ENCODE measurements at regions not wholly inside any gene's neighbourhood (a gene's known extent, or its start where the extent isn't known, plus 50 kb on each side); places are given as distances from the start of the nearest gene placed in this dataset.

DNA sequence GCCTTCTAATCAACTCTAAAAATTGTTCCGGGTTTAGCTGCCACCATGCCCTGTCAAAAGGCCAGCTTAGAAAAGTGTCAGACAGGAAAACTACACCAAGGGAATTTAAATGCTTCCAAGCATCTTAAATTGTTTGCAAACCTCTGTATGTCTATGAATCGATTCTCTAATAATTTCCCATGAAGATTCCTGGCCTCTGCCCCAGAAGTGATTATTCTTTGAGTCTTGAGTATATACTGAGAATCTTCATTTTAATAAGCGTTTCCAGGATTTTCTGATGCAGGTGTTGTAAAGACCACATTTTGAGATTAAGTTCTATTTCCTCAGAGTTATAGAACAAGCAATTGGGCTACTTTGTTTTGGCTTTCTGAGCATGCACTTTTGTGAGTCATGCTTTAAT, 471.8 kb upstream of the JAG1 start:
- no peak for DNase-seq
- H3K9me3 Mint-ChIP-seq (ENCODE audit: low read depth, unreplicated experiment), result peaks cover 4% of the 10 kb centered on the region
- no peaks in the 10 kb centered on the region for H3K36me3 Mint-ChIP-seq (ENCODE audit: insufficient read depth, unreplicated experiment)
- no TSS peak for BruUV-seq (replicated peaks)
- H3K27me3 Mint-ChIP-seq (ENCODE audit: unreplicated experiment), result no peaks in the 10 kb centered on the region
- intact Hi-C loops (cut with micrococcal nuclease; ENCODE audit: unreplicated experiment), result no loop called here
- CTCF ChIA-PET, result no interaction called here
- H3K4me1 Mint-ChIP-seq (ENCODE audit: low read depth, unreplicated experiment), result peaks cover 10% of the 10 kb centered on the region
- no peak overlapping the region for H3K27ac Mint-ChIP-seq (ENCODE audit: unreplicated experiment)
- TF ChIP-seq, protein P1, sequence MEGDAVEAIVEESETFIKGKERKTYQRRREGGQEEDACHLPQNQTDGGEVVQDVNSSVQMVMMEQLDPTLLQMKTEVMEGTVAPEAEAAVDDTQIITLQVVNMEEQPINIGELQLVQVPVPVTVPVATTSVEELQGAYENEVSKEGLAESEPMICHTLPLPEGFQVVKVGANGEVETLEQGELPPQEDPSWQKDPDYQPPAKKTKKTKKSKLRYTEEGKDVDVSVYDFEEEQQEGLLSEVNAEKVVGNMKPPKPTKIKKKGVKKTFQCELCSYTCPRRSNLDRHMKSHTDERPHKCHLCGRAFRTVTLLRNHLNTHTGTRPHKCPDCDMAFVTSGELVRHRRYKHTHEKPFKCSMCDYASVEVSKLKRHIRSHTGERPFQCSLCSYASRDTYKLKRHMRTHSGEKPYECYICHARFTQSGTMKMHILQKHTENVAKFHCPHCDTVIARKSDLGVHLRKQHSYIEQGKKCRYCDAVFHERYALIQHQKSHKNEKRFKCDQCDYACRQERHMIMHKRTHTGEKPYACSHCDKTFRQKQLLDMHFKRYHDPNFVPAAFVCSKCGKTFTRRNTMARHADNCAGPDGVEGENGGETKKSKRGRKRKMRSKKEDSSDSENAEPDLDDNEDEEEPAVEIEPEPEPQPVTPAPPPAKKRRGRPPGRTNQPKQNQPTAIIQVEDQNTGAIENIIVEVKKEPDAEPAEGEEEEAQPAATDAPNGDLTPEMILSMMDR (IDR thresholded peaks at IDR 0.05; ENCODE audit: unreplicated experiment), result no peak
- no peak overlapping the region for H3K4me3 Mint-ChIP-seq (ENCODE audit: low read depth, unreplicated experiment)

DNA sequence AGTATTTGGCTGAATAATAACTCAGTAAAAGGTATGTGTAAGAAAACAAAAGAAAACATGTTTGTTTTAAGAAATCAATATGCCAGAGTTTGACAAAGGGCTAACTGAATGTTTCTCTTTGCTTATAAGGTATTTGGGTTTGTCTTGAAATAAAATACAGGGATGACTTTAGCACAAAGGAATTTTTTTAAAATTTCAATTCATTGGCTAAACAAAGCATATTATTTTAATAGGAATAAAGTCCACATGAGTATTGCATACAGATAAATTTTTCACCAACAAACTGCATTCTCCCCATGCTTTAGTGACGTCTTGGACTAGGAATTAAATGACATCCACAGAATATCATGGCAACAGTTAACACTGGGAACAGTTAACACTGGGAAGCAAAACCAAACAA, 480.0 kb upstream of the JAG1 start:
- Mint-ChIP-seq H3K9me3 (ENCODE audit: low read depth, unreplicated experiment) (no peaks in the 10 kb centered on the region), H3K36me3 (ENCODE audit: insufficient read depth, unreplicated experiment) (no peaks in the 10 kb centered on the region), H3K27ac (ENCODE audit: unreplicated experiment) (peak overlapping the region; percentile 85), H3K27me3 (ENCODE audit: unreplicated experiment) (no peaks in the 10 kb centered on the region), H3K4me3 (ENCODE audit: low read depth, unreplicated experiment) (no peak overlapping the region), H3K4me1 (ENCODE audit: low read depth, unreplicated experiment) (peaks cover 29% of the 10 kb centered on the region)
- CTCF ChIA-PET, result no interaction called here
- intact Hi-C loops (cut with micrococcal nuclease; ENCODE audit: unreplicated experiment), result loop anchor here (5.0 kb wide), 1 partner anchor 447 kb away; no protein-coding TSS in a partner anchor
- BruUV-seq (replicated peaks), result no TSS peak
- TF ChIP-seq, protein P1 (IDR thresholded peaks at IDR 0.05; ENCODE audit: unreplicated experiment), result no peak
- DNase-seq, result no peak

DNA sequence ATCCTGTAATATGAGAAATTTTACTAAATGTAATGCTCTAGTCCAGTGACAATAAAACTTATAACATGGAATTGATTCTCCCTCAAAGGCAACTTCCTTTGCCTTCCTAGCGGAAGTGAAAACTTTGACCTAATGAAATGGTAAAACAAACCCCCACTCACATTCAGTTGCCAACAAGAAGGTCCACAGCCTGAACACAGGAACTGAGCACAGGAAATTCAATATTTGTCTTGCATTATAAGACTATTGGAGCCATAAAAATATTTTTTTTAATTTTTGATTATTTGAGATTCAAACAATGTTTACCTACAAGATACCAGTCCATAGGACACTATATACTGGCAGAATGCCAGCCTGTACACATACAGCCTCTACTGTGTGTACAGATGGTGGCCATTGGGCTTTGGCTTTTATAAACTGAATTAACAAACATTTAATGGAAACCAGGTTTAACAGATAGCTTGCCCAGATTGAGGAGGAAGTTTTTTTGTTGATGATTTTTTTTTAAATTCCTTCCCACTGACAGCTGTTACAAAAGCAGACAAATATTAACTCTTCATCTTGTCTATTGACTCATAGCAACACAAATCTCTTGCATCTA, 481.5 kb upstream of the JAG1 start:
- DNase-seq, result no peak
- peaks cover 41% of the 10 kb centered on the region for H3K4me1 Mint-ChIP-seq (ENCODE audit: low read depth, unreplicated experiment)
- no peak overlapping the region for H3K4me3 Mint-ChIP-seq (ENCODE audit: low read depth, unreplicated experiment)
- BruUV-seq (replicated peaks), result no TSS peak
- TF ChIP-seq, protein P1 (IDR thresholded peaks at IDR 0.05; ENCODE audit: unreplicated experiment), result no peak
- no peaks in the 10 kb centered on the region for H3K27me3 Mint-ChIP-seq (ENCODE audit: unreplicated experiment)
- CTCF ChIA-PET, result no interaction called here
- H3K9me3 Mint-ChIP-seq (ENCODE audit: low read depth, unreplicated experiment), result no peaks in the 10 kb centered on the region
- intact Hi-C loops (cut with micrococcal nuclease; ENCODE audit: unreplicated experiment), result loop anchor here (5.0 kb wide), 1 partner anchor 52 kb away; no protein-coding TSS in a partner anchor
- no peak overlapping the region for H3K27ac Mint-ChIP-seq (ENCODE audit: unreplicated experiment)
- no peaks in the 10 kb centered on the region for H3K36me3 Mint-ChIP-seq (ENCODE audit: insufficient read depth, unreplicated experiment)

DNA sequence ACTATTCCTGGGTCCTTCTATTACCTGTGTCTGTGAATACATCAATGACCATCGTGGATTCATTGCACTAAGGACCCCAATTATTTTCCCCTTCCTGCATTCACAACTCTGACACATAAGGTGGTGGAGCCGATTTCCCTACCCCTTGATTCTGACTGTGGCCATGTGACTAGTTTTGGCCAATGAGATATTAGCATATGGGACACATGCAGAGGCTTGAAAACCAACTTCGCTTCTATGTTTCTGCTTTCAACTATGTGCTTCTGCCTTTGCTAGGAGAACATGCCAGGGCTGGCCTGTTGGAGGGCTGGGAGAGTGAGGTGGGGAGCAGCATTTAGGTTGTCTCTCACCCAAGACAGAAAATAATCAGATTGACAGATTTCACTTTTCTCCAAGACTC, 483.1 kb upstream of the JAG1 start:
- no TSS peak for BruUV-seq (replicated peaks)
- CTCF ChIA-PET, result no interaction called here
- H3K9me3 Mint-ChIP-seq (ENCODE audit: low read depth, unreplicated experiment), result no peaks in the 10 kb centered on the region
- intact Hi-C loops (cut with micrococcal nuclease; ENCODE audit: unreplicated experiment), result loop anchor here (5.0 kb wide), 1 partner anchor 50 kb away; no protein-coding TSS in a partner anchor
- H3K36me3 Mint-ChIP-seq (ENCODE audit: insufficient read depth, unreplicated experiment), result no peaks in the 10 kb centered on the region
- no peak for DNase-seq
- H3K27me3 Mint-ChIP-seq (ENCODE audit: unreplicated experiment), result no peaks in the 10 kb centered on the region
- TF ChIP-seq, protein P1 (IDR thresholded peaks at IDR 0.05; ENCODE audit: unreplicated experiment), result no peak
- H3K4me3 Mint-ChIP-seq (ENCODE audit: low read depth, unreplicated experiment), result no peak overlapping the region
- H3K27ac Mint-ChIP-seq (ENCODE audit: unreplicated experiment), result peak overlapping the region; percentile 90
- peaks cover 41% of the 10 kb centered on the region for H3K4me1 Mint-ChIP-seq (ENCODE audit: low read depth, unreplicated experiment)

Measured in Calu3 (cell line).